ENCODE measurements at regions not wholly inside any gene's neighbourhood (a gene's known extent, or its start where the extent isn't known, plus 50 kb on each side); places are given as distances from the start of the nearest gene placed in this dataset.

DNA sequence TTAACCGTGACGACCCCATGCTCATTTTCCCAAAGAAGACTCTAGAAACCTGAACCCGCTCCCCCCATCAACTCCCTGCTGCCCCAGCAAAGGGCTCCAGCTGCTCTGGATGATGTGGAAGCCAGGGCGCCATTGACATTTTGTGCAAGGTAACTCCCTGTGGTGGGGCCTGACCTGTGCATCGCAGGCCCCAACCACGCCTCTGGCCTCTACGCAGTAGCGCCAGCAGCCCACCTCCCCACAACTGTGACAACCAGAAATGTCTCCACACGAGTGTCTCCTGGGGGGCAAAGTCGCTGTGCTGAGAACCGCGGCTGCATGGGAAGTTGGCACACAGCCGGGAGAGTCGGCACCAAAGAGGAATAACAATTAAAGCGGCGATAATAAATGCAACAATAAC lies 86.9 kb upstream of the PRR5 start:
- TF ChIP-seq, protein P1, sequence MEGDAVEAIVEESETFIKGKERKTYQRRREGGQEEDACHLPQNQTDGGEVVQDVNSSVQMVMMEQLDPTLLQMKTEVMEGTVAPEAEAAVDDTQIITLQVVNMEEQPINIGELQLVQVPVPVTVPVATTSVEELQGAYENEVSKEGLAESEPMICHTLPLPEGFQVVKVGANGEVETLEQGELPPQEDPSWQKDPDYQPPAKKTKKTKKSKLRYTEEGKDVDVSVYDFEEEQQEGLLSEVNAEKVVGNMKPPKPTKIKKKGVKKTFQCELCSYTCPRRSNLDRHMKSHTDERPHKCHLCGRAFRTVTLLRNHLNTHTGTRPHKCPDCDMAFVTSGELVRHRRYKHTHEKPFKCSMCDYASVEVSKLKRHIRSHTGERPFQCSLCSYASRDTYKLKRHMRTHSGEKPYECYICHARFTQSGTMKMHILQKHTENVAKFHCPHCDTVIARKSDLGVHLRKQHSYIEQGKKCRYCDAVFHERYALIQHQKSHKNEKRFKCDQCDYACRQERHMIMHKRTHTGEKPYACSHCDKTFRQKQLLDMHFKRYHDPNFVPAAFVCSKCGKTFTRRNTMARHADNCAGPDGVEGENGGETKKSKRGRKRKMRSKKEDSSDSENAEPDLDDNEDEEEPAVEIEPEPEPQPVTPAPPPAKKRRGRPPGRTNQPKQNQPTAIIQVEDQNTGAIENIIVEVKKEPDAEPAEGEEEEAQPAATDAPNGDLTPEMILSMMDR (IDR thresholded peaks at IDR 0.05) = no peak
- no peak for TF ChIP-seq POLR2A (IDR thresholded peaks at IDR 0.05)

Measured in transverse colon (tissue), 3 donors.